ENCODE measurements at regions not wholly inside any gene's neighbourhood (a gene's known extent, or its start where the extent isn't known, plus 50 kb on each side); places are given as distances from the start of the nearest gene placed in this dataset.

- TF ChIP-seq, protein P1, sequence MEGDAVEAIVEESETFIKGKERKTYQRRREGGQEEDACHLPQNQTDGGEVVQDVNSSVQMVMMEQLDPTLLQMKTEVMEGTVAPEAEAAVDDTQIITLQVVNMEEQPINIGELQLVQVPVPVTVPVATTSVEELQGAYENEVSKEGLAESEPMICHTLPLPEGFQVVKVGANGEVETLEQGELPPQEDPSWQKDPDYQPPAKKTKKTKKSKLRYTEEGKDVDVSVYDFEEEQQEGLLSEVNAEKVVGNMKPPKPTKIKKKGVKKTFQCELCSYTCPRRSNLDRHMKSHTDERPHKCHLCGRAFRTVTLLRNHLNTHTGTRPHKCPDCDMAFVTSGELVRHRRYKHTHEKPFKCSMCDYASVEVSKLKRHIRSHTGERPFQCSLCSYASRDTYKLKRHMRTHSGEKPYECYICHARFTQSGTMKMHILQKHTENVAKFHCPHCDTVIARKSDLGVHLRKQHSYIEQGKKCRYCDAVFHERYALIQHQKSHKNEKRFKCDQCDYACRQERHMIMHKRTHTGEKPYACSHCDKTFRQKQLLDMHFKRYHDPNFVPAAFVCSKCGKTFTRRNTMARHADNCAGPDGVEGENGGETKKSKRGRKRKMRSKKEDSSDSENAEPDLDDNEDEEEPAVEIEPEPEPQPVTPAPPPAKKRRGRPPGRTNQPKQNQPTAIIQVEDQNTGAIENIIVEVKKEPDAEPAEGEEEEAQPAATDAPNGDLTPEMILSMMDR (IDR thresholded peaks at IDR 0.05), result no peak
- TF ChIP-seq EP300 (IDR thresholded peaks at IDR 0.05) (no peak), POLR2A (IDR thresholded peaks at IDR 0.05) (no peak)
Observed at GRCh38 chr19:46944918-46945628, 74.6 kb upstream of the NPAS1 start.
